ENCODE measurements at regions not wholly inside any gene's neighbourhood (a gene's known extent, or its start where the extent isn't known, plus 50 kb on each side); places are given as distances from the start of the nearest gene placed in this dataset.

DNA sequence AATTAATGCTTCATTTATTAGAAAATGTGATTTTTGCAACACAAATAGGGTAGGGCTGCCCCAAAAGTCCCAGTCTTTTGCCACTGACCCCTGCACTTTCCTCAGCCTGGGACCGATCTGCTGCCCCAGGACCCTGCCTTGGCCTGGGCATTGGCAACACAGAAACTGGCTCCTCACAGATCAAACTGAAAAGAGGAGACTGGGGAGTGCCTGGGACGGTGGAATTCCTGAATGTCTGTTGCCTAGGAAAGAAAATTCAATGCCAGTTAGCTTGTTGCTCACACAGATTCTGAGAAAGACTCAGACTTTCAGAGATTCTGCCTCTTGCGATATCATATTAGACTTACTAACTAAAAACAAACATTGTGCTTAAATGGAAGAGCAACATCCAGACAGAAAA, 211.2 kb downstream of the VAPA start:
- TF ChIP-seq EZH2phosphoT487 (IDR thresholded peaks at IDR 0.05; ENCODE audit: borderline replicate concordance, low read length): no peak
- TF ChIP-seq, protein P1, sequence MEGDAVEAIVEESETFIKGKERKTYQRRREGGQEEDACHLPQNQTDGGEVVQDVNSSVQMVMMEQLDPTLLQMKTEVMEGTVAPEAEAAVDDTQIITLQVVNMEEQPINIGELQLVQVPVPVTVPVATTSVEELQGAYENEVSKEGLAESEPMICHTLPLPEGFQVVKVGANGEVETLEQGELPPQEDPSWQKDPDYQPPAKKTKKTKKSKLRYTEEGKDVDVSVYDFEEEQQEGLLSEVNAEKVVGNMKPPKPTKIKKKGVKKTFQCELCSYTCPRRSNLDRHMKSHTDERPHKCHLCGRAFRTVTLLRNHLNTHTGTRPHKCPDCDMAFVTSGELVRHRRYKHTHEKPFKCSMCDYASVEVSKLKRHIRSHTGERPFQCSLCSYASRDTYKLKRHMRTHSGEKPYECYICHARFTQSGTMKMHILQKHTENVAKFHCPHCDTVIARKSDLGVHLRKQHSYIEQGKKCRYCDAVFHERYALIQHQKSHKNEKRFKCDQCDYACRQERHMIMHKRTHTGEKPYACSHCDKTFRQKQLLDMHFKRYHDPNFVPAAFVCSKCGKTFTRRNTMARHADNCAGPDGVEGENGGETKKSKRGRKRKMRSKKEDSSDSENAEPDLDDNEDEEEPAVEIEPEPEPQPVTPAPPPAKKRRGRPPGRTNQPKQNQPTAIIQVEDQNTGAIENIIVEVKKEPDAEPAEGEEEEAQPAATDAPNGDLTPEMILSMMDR (IDR thresholded peaks at IDR 0.05; ENCODE audit: low read depth, low read length, poor library complexity, severe bottlenecking): no peak
- H3K79me2 ChIP-seq (ENCODE audit: control insufficient read depth, low read length): no peaks in the 10 kb centered on the region
- no peaks in the 10 kb centered on the region for H3K9me3 ChIP-seq (ENCODE audit: control insufficient read depth, insufficient read depth, low read length)
- H3K36me3 ChIP-seq (ENCODE audit: control insufficient read depth, low read length): no peaks in the 10 kb centered on the region
- H3K27me3 ChIP-seq (ENCODE audit: control insufficient read depth, low read length): no peaks in the 10 kb centered on the region
- no peaks in the 10 kb centered on the region for H3K9me2 ChIP-seq (replicated peaks; ENCODE audit: control insufficient read depth, low read length)
- no peak overlapping the region for H3K4me3 ChIP-seq (ENCODE audit: low read length)
- no peaks in the 10 kb centered on the region for H4K20me1 ChIP-seq (ENCODE audit: control insufficient read depth, insufficient read depth, low read depth, low read length)
- H3F3A ChIP-seq (ENCODE audit: control insufficient read depth, insufficient read depth): no peaks in the 10 kb centered on the region
- H3K4me2 ChIP-seq (ENCODE audit: low read length): no peak overlapping the region
- no peaks in the 10 kb centered on the region for H3K4me1 ChIP-seq (ENCODE audit: control insufficient read depth, low read length)
- H3K27ac ChIP-seq (ENCODE audit: low read depth, low read length): no peak overlapping the region

DNA sequence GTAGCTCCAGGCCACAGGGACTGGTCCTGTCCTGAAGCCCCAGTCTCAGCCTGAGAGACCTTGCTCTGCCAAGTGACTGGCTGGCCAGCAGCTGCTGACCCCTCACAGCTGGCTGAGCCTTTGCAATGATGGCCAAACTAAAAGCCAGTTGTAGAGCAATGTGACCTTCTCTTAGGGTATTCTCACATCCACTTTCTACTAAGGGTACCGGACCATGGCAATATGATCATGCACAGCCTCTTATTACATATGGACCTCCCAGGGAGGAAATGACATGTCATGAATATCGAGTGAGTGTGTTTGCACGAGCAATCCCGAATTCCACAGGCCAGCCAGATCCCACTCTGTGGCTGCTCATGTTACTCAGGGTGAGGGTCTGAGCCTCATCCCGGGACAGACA, 213.9 kb downstream of the VAPA start:
- H3K27ac ChIP-seq (ENCODE audit: low read depth, low read length): no peak overlapping the region
- H3K4me3 ChIP-seq (ENCODE audit: low read length): no peak overlapping the region
- no peak overlapping the region for H3K4me2 ChIP-seq (ENCODE audit: low read length)
- H3F3A ChIP-seq (ENCODE audit: control insufficient read depth, insufficient read depth): no peaks in the 10 kb centered on the region
- no peaks in the 10 kb centered on the region for H3K27me3 ChIP-seq (ENCODE audit: control insufficient read depth, low read length)
- no peaks in the 10 kb centered on the region for H3K36me3 ChIP-seq (ENCODE audit: control insufficient read depth, low read length)
- no peaks in the 10 kb centered on the region for H3K9me2 ChIP-seq (replicated peaks; ENCODE audit: control insufficient read depth, low read length)
- no peaks in the 10 kb centered on the region for H3K4me1 ChIP-seq (ENCODE audit: control insufficient read depth, low read length)
- H3K9me3 ChIP-seq (ENCODE audit: control insufficient read depth, insufficient read depth, low read length): no peaks in the 10 kb centered on the region
- TF ChIP-seq EZH2phosphoT487 (IDR thresholded peaks at IDR 0.05; ENCODE audit: borderline replicate concordance, low read length): no peak
- TF ChIP-seq, protein P1 (IDR thresholded peaks at IDR 0.05; ENCODE audit: low read depth, low read length, poor library complexity, severe bottlenecking): no peak
- H3K79me2 ChIP-seq (ENCODE audit: control insufficient read depth, low read length): no peaks in the 10 kb centered on the region
- H4K20me1 ChIP-seq (ENCODE audit: control insufficient read depth, insufficient read depth, low read depth, low read length): no peaks in the 10 kb centered on the region

DNA sequence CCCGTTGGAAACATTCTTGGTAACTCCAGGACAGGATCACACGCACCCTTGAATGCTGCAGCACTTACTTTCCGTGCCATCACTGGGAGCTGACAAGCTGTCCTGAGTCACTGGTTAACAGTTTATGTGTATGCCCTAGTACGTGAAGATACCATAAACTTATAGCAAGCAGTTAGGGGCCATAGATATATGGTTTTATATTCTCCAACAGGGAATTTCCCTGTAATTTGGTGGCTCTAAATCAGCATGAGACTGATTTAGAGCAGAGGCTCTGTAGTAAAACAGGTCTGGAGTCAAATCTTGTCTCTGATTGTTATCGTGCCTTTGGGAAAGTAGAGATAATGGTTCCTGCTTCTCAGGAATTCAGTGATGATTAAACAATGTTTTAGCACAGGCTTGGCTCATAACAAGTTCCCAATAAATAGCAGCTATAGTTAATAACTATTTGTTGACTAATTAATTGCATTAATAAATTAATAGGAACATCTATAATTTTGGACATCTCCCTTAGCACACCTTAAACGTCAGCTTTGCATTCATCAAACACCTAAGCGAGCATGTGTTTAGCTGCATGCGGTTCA, 215.2 kb downstream of the VAPA start:
- TF ChIP-seq, protein P1 (IDR thresholded peaks at IDR 0.05; ENCODE audit: low read depth, low read length, poor library complexity, severe bottlenecking): no peak
- no peak for TF ChIP-seq EZH2phosphoT487 (IDR thresholded peaks at IDR 0.05; ENCODE audit: borderline replicate concordance, low read length)
- Histone ChIP-seq H3K27me3 (ENCODE audit: control insufficient read depth, low read length) (no peaks in the 10 kb centered on the region), H4K20me1 (ENCODE audit: control insufficient read depth, insufficient read depth, low read depth, low read length) (no peaks in the 10 kb centered on the region), H3K79me2 (ENCODE audit: control insufficient read depth, low read length) (no peaks in the 10 kb centered on the region), H3K4me3 (ENCODE audit: low read length) (no peak overlapping the region), H3K36me3 (ENCODE audit: control insufficient read depth, low read length) (no peaks in the 10 kb centered on the region), H3K9me2 (replicated peaks; ENCODE audit: control insufficient read depth, low read length) (no peaks in the 10 kb centered on the region), H3K4me1 (ENCODE audit: control insufficient read depth, low read length) (no peaks in the 10 kb centered on the region), H3K4me2 (ENCODE audit: low read length) (no peak overlapping the region), H3K9me3 (ENCODE audit: control insufficient read depth, insufficient read depth, low read length) (no peaks in the 10 kb centered on the region), H3F3A (ENCODE audit: control insufficient read depth, insufficient read depth) (no peaks in the 10 kb centered on the region), H3K27ac (ENCODE audit: low read depth, low read length) (no peak overlapping the region)
